ENCODE measurements at regions not wholly inside any gene's neighbourhood (a gene's known extent, or its start where the extent isn't known, plus 50 kb on each side); places are given as distances from the start of the nearest gene placed in this dataset.

GRCh38 chr4:113849771-113850170, 88.2 kb upstream of the CAMK2D start:
- Histone ChIP-seq H3K27ac (ENCODE audit: low read length) (no peak overlapping the region), H3K9me3 (ENCODE audit: insufficient read depth, low read length) (no peaks in the 10 kb centered on the region), H3K36me3 (replicated peaks; ENCODE audit: low read depth, low read length) (peaks cover 4% of the 10 kb centered on the region), H3K9ac (ENCODE audit: low read length) (no peak overlapping the region), H3K4me1 (ENCODE audit: low read length) (peaks cover 19% of the 10 kb centered on the region), H4K20me1 (ENCODE audit: insufficient read depth, low read length) (no peaks in the 10 kb centered on the region), H3K4me2 (ENCODE audit: low read length) (no peak overlapping the region), H2AFZ (ENCODE audit: low read depth, low read length) (no peak overlapping the region), H3K4me3 (ENCODE audit: low read length) (no peak overlapping the region), H3K79me2 (ENCODE audit: low read length) (no peaks in the 10 kb centered on the region), H3K27me3 (ENCODE audit: low read depth, low read length) (peaks cover 9% of the 10 kb centered on the region)
- no peak for TF ChIP-seq EZH2phosphoT487 (IDR thresholded peaks at IDR 0.05; ENCODE audit: low read depth)
- TF ChIP-seq, protein P1, sequence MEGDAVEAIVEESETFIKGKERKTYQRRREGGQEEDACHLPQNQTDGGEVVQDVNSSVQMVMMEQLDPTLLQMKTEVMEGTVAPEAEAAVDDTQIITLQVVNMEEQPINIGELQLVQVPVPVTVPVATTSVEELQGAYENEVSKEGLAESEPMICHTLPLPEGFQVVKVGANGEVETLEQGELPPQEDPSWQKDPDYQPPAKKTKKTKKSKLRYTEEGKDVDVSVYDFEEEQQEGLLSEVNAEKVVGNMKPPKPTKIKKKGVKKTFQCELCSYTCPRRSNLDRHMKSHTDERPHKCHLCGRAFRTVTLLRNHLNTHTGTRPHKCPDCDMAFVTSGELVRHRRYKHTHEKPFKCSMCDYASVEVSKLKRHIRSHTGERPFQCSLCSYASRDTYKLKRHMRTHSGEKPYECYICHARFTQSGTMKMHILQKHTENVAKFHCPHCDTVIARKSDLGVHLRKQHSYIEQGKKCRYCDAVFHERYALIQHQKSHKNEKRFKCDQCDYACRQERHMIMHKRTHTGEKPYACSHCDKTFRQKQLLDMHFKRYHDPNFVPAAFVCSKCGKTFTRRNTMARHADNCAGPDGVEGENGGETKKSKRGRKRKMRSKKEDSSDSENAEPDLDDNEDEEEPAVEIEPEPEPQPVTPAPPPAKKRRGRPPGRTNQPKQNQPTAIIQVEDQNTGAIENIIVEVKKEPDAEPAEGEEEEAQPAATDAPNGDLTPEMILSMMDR (IDR thresholded peaks at IDR 0.05; ENCODE audit: low read depth, low read length): no peak

DNA sequence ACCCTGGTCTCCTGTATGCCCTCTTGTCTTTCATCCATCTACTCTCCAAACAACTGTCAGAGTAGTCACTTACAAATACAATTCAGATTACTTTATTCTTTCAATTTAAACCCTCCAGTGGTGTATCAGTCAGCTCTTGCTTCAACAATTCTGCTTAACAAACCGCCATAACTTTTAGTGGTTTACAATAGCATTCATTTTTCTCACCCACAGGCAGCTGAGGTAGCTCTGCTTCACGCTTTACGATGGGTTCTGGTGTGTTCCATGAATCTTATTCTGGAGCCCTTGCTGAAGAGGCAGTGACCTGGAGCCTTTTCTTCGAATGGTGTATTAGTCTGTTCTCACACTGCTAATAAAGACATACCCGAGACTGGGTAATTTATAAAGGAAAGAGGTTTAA, 86.2 kb upstream of the CAMK2D start:
- peaks cover 4% of the 10 kb centered on the region for H3K36me3 ChIP-seq (replicated peaks; ENCODE audit: low read depth, low read length)
- H3K79me2 ChIP-seq (ENCODE audit: low read length): no peaks in the 10 kb centered on the region
- H3K4me2 ChIP-seq (ENCODE audit: low read length): no peak overlapping the region
- peaks cover 19% of the 10 kb centered on the region for H3K4me1 ChIP-seq (ENCODE audit: low read length)
- no peak overlapping the region for H3K9ac ChIP-seq (ENCODE audit: low read length)
- H3K27ac ChIP-seq (ENCODE audit: low read length): no peak overlapping the region
- no peak for TF ChIP-seq EZH2phosphoT487 (IDR thresholded peaks at IDR 0.05; ENCODE audit: low read depth)
- TF ChIP-seq, protein P1 (IDR thresholded peaks at IDR 0.05; ENCODE audit: low read depth, low read length): no peak
- peaks cover 14% of the 10 kb centered on the region for H3K27me3 ChIP-seq (ENCODE audit: low read depth, low read length)
- no peak overlapping the region for H3K4me3 ChIP-seq (ENCODE audit: low read length)
- H4K20me1 ChIP-seq (ENCODE audit: insufficient read depth, low read length): no peaks in the 10 kb centered on the region
- no peaks in the 10 kb centered on the region for H3K9me3 ChIP-seq (ENCODE audit: insufficient read depth, low read length)
- no peak overlapping the region for H2AFZ ChIP-seq (ENCODE audit: low read depth, low read length)

DNA sequence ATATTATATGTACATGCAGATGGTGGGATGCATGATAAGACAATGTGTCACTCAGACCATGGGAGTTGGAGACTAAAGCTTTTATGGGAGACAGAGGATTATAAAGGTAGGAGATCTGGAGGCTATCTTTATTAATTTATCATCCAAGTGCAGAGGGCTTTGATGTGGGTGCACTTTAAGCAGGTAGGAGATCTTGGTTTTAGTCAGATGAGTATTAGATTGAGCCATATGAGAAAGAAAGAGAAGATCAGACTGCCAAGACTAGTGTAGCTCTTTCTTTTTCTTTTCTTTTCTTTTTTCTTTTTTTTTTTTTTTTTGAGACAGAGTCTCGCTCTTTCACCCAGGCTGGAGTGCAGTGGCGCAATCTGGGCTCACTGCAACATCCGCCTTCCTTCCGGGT, 84.9 kb upstream of the CAMK2D start:
- Histone ChIP-seq H3K4me3 (ENCODE audit: low read length) (no peak overlapping the region), H3K9me3 (ENCODE audit: insufficient read depth, low read length) (no peaks in the 10 kb centered on the region), H3K79me2 (ENCODE audit: low read length) (no peaks in the 10 kb centered on the region), H3K9ac (ENCODE audit: low read length) (no peak overlapping the region), H4K20me1 (ENCODE audit: insufficient read depth, low read length) (no peaks in the 10 kb centered on the region), H3K4me1 (ENCODE audit: low read length) (peaks cover 19% of the 10 kb centered on the region), H3K27me3 (ENCODE audit: low read depth, low read length) (peaks cover 14% of the 10 kb centered on the region), H3K36me3 (replicated peaks; ENCODE audit: low read depth, low read length) (peaks cover 4% of the 10 kb centered on the region), H2AFZ (ENCODE audit: low read depth, low read length) (no peak overlapping the region), H3K27ac (ENCODE audit: low read length) (no peak overlapping the region), H3K4me2 (ENCODE audit: low read length) (no peak overlapping the region)
- no peak for TF ChIP-seq EZH2phosphoT487 (IDR thresholded peaks at IDR 0.05; ENCODE audit: low read depth)
- TF ChIP-seq, protein P1 (IDR thresholded peaks at IDR 0.05; ENCODE audit: low read depth, low read length): no peak

DNA sequence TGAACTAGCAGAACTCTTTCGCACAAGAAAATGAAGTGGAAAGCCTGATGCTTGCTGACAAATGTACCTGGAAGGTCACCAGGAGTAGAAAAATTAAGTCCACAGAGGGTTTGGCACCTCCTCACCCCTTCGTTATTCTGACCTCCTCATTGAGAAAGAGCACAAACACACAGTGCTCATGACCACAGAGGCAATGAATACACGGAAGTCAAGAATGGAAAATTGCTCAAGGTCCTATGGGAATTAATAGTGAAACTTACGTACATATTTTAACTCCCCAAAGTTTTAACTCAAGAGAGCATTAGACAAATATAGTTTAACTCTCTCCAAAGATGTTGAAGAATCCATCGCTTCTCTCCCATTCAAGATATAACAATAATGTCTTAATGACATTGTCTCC, 83.6 kb upstream of the CAMK2D start:
- Histone ChIP-seq H3K79me2 (ENCODE audit: low read length) (no peaks in the 10 kb centered on the region), H2AFZ (ENCODE audit: low read depth, low read length) (no peak overlapping the region), H4K20me1 (ENCODE audit: insufficient read depth, low read length) (no peaks in the 10 kb centered on the region), H3K4me1 (ENCODE audit: low read length) (peaks cover 19% of the 10 kb centered on the region), H3K36me3 (replicated peaks; ENCODE audit: low read depth, low read length) (peaks cover 4% of the 10 kb centered on the region), H3K9me3 (ENCODE audit: insufficient read depth, low read length) (no peaks in the 10 kb centered on the region), H3K4me2 (ENCODE audit: low read length) (no peak overlapping the region), H3K27ac (ENCODE audit: low read length) (no peak overlapping the region), H3K27me3 (ENCODE audit: low read depth, low read length) (peaks cover 14% of the 10 kb centered on the region), H3K9ac (ENCODE audit: low read length) (no peak overlapping the region), H3K4me3 (ENCODE audit: low read length) (no peak overlapping the region)
- TF ChIP-seq EZH2phosphoT487 (IDR thresholded peaks at IDR 0.05; ENCODE audit: low read depth): no peak

DNA sequence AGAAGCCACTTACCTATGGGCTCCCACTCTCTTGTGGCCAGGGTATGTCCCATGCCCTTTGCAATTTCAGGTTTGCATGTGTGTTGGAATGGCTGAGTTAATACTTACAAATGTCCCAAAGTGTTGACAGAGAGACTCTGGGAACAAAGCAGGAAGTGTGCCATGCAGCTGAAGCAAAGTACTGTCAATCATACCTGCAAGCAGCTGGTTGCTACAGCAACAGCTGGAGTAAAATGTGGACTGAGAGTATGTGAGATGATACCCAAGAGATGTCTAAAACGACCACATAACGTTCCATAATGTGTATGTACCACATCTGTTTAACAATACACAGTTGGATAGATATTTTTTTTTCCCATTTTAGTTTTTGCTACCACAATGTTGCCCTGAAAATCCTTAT, 82.8 kb upstream of the CAMK2D start:
- Histone ChIP-seq H3K4me2 (ENCODE audit: low read length) (no peak overlapping the region), H3K27me3 (ENCODE audit: low read depth, low read length) (peaks cover 14% of the 10 kb centered on the region), H3K79me2 (ENCODE audit: low read length) (no peaks in the 10 kb centered on the region), H4K20me1 (ENCODE audit: insufficient read depth, low read length) (no peaks in the 10 kb centered on the region), H3K4me1 (ENCODE audit: low read length) (peaks cover 19% of the 10 kb centered on the region), H3K27ac (ENCODE audit: low read length) (no peak overlapping the region), H3K9ac (ENCODE audit: low read length) (no peak overlapping the region), H3K36me3 (replicated peaks; ENCODE audit: low read depth, low read length) (peaks cover 4% of the 10 kb centered on the region), H2AFZ (ENCODE audit: low read depth, low read length) (no peak overlapping the region), H3K4me3 (ENCODE audit: low read length) (no peak overlapping the region), H3K9me3 (ENCODE audit: insufficient read depth, low read length) (no peaks in the 10 kb centered on the region)
- TF ChIP-seq, protein P1 (IDR thresholded peaks at IDR 0.05; ENCODE audit: low read depth, low read length): no peak
- TF ChIP-seq EZH2phosphoT487 (IDR thresholded peaks at IDR 0.05; ENCODE audit: low read depth): no peak

Measured in OCI-LY3 (cell line).